ENCODE measurements at regions not wholly inside any gene's neighbourhood (a gene's known extent, or its start where the extent isn't known, plus 50 kb on each side); places are given as distances from the start of the nearest gene placed in this dataset.

GRCh38 chr2:221129657-221130056 lies 442.4 kb downstream of the EPHA4 start:
- Histone ChIP-seq H3K27me3 (ENCODE audit: insufficient read depth, low read length, poor library complexity) (no peaks in the 10 kb centered on the region), H2BK120ac (ENCODE audit: low read depth, low read length) (no peak overlapping the region), H2BK5ac (ENCODE audit: low read length) (no peak overlapping the region), H3K18ac (ENCODE audit: low read length) (no peak overlapping the region), H2BK15ac (replicated peaks; ENCODE audit: low read depth) (no peak overlapping the region), H4K8ac (ENCODE audit: low read depth, low read length) (no peak overlapping the region), H3K4me1 (ENCODE audit: control insufficient read depth, low read depth, low read length) (peaks cover 1% of the 10 kb centered on the region), H3K4ac (ENCODE audit: low read depth, low read length) (no peak overlapping the region), H3K79me1 (ENCODE audit: low read length) (no peaks in the 10 kb centered on the region), H4K5ac (ENCODE audit: low read length) (no peak overlapping the region), H2AK5ac (ENCODE audit: low read length) (no peak overlapping the region), H3K9ac (ENCODE audit: low read length) (no peak overlapping the region), H3K27ac (ENCODE audit: low read depth, low read length) (no peak overlapping the region), H3K36me3 (ENCODE audit: control insufficient read depth, insufficient read depth, low read length) (no peaks in the 10 kb centered on the region), H3K56ac (ENCODE audit: low read length) (no peak overlapping the region), H3K23ac (ENCODE audit: low read length) (no peak overlapping the region), H3K4me2 (ENCODE audit: low read length) (no peak overlapping the region), H3K79me2 (ENCODE audit: control insufficient read depth, insufficient read depth, low read length) (no peaks in the 10 kb centered on the region), H3K4me3 (ENCODE audit: low read length) (no peak overlapping the region)
- no CpG with 5 or more reads among the region's 1 CpG for WGBS (ENCODE audit: extremely low coverage, insufficient coverage, low lambda C conversion rate)
- DNase-seq, result no peak

- H3K4ac ChIP-seq (ENCODE audit: low read depth, low read length), result no peak overlapping the region
- H3K27me3 ChIP-seq (ENCODE audit: insufficient read depth, low read length, poor library complexity), result no peaks in the 10 kb centered on the region
- no peak overlapping the region for H3K4me2 ChIP-seq (ENCODE audit: low read length)
- H2BK120ac ChIP-seq (ENCODE audit: low read depth, low read length), result no peak overlapping the region
- H3K36me3 ChIP-seq (ENCODE audit: control insufficient read depth, insufficient read depth, low read length), result no peaks in the 10 kb centered on the region
- no peak for DNase-seq
- no peak overlapping the region for H4K8ac ChIP-seq (ENCODE audit: low read depth, low read length)
- no peak overlapping the region for H3K18ac ChIP-seq (ENCODE audit: low read length)
- H3K23ac ChIP-seq (ENCODE audit: low read length), result no peak overlapping the region
- H3K4me1 ChIP-seq (ENCODE audit: control insufficient read depth, low read depth, low read length), result no peaks in the 10 kb centered on the region
- no peak overlapping the region for H3K4me3 ChIP-seq (ENCODE audit: low read length)
- no peaks in the 10 kb centered on the region for H3K79me2 ChIP-seq (ENCODE audit: control insufficient read depth, insufficient read depth, low read length)
- no peak overlapping the region for H4K5ac ChIP-seq (ENCODE audit: low read length)
- WGBS (ENCODE audit: extremely low coverage, insufficient coverage, low lambda C conversion rate), result no CpG with 5 or more reads among the region's 1 CpG
- no peak overlapping the region for H2AK5ac ChIP-seq (ENCODE audit: low read length)
- no peak overlapping the region for H3K27ac ChIP-seq (ENCODE audit: low read depth, low read length)
- H2BK15ac ChIP-seq (replicated peaks; ENCODE audit: low read depth), result no peak overlapping the region
- no peak overlapping the region for H3K9ac ChIP-seq (ENCODE audit: low read length)
- no peaks in the 10 kb centered on the region for H3K79me1 ChIP-seq (ENCODE audit: low read length)
- H3K56ac ChIP-seq (ENCODE audit: low read length), result no peak overlapping the region
- no peak overlapping the region for H2BK5ac ChIP-seq (ENCODE audit: low read length)
These were observed 441.7 kb downstream of the EPHA4 start for GRCh38 chr2:221130431-221130830.

- no peak overlapping the region for H3K56ac ChIP-seq (ENCODE audit: low read length)
- H4K5ac ChIP-seq (ENCODE audit: low read length), result no peak overlapping the region
- H3K4me2 ChIP-seq (ENCODE audit: low read length), result no peak overlapping the region
- H3K27me3 ChIP-seq (ENCODE audit: insufficient read depth, low read length, poor library complexity), result no peaks in the 10 kb centered on the region
- H3K36me3 ChIP-seq (ENCODE audit: control insufficient read depth, insufficient read depth, low read length), result no peaks in the 10 kb centered on the region
- no peak overlapping the region for H4K8ac ChIP-seq (ENCODE audit: low read depth, low read length)
- H3K27ac ChIP-seq (ENCODE audit: low read depth, low read length), result no peak overlapping the region
- H3K23ac ChIP-seq (ENCODE audit: low read length), result no peak overlapping the region
- no peaks in the 10 kb centered on the region for H3K79me1 ChIP-seq (ENCODE audit: low read length)
- no peaks in the 10 kb centered on the region for H3K4me1 ChIP-seq (ENCODE audit: control insufficient read depth, low read depth, low read length)
- H2BK15ac ChIP-seq (replicated peaks; ENCODE audit: low read depth), result no peak overlapping the region
- WGBS (ENCODE audit: extremely low coverage, insufficient coverage, low lambda C conversion rate), result no CpG with 5 or more reads among the region's 2 CpGs
- no peak overlapping the region for H3K4ac ChIP-seq (ENCODE audit: low read depth, low read length)
- no peaks in the 10 kb centered on the region for H3K79me2 ChIP-seq (ENCODE audit: control insufficient read depth, insufficient read depth, low read length)
- H2AK5ac ChIP-seq (ENCODE audit: low read length), result no peak overlapping the region
- H2BK120ac ChIP-seq (ENCODE audit: low read depth, low read length), result no peak overlapping the region
- H3K18ac ChIP-seq (ENCODE audit: low read length), result no peak overlapping the region
- no peak overlapping the region for H3K9ac ChIP-seq (ENCODE audit: low read length)
- DNase-seq, result no peak
- H3K4me3 ChIP-seq (ENCODE audit: low read length), result no peak overlapping the region
- H2BK5ac ChIP-seq (ENCODE audit: low read length), result no peak overlapping the region
These were observed 438.2 kb downstream of the EPHA4 start for GRCh38 chr2:221133941-221134340.

- Histone ChIP-seq H3K23ac (ENCODE audit: low read length) (no peak overlapping the region), H3K79me2 (ENCODE audit: control insufficient read depth, insufficient read depth, low read length) (no peaks in the 10 kb centered on the region), H2BK120ac (ENCODE audit: low read depth, low read length) (no peak overlapping the region), H3K79me1 (ENCODE audit: low read length) (no peaks in the 10 kb centered on the region), H3K4ac (ENCODE audit: low read depth, low read length) (no peak overlapping the region), H4K5ac (ENCODE audit: low read length) (no peak overlapping the region), H2BK5ac (ENCODE audit: low read length) (no peak overlapping the region), H3K27me3 (ENCODE audit: insufficient read depth, low read length, poor library complexity) (no peaks in the 10 kb centered on the region), H2BK15ac (replicated peaks; ENCODE audit: low read depth) (no peak overlapping the region), H3K4me1 (ENCODE audit: control insufficient read depth, low read depth, low read length) (no peaks in the 10 kb centered on the region), H2AK5ac (ENCODE audit: low read length) (no peak overlapping the region), H4K8ac (ENCODE audit: low read depth, low read length) (no peak overlapping the region), H3K4me2 (ENCODE audit: low read length) (no peak overlapping the region), H3K4me3 (ENCODE audit: low read length) (no peak overlapping the region), H3K9ac (ENCODE audit: low read length) (no peak overlapping the region), H3K36me3 (ENCODE audit: control insufficient read depth, insufficient read depth, low read length) (no peaks in the 10 kb centered on the region), H3K18ac (ENCODE audit: low read length) (no peak overlapping the region), H3K27ac (ENCODE audit: low read depth, low read length) (no peak overlapping the region), H3K56ac (ENCODE audit: low read length) (no peak overlapping the region)
- no CpG with 5 or more reads among the region's 3 CpGs for WGBS (ENCODE audit: extremely low coverage, insufficient coverage, low lambda C conversion rate)
- DNase-seq, result no peak
These were observed 437.4 kb downstream of the EPHA4 start for GRCh38 chr2:221134718-221135117.

GRCh38 chr2:221135699-221136098 lies 436.4 kb downstream of the EPHA4 start:
- H4K5ac ChIP-seq (ENCODE audit: low read length), result no peak overlapping the region
- no peak overlapping the region for H3K23ac ChIP-seq (ENCODE audit: low read length)
- no peak overlapping the region for H4K8ac ChIP-seq (ENCODE audit: low read depth, low read length)
- no peak overlapping the region for H3K4me2 ChIP-seq (ENCODE audit: low read length)
- H3K4ac ChIP-seq (ENCODE audit: low read depth, low read length), result no peak overlapping the region
- H3K27ac ChIP-seq (ENCODE audit: low read depth, low read length), result no peak overlapping the region
- no peak overlapping the region for H3K4me3 ChIP-seq (ENCODE audit: low read length)
- no peak overlapping the region for H2AK5ac ChIP-seq (ENCODE audit: low read length)
- no peaks in the 10 kb centered on the region for H3K4me1 ChIP-seq (ENCODE audit: control insufficient read depth, low read depth, low read length)
- H3K79me2 ChIP-seq (ENCODE audit: control insufficient read depth, insufficient read depth, low read length), result no peaks in the 10 kb centered on the region
- no peak overlapping the region for H3K9ac ChIP-seq (ENCODE audit: low read length)
- H3K27me3 ChIP-seq (ENCODE audit: insufficient read depth, low read length, poor library complexity), result no peaks in the 10 kb centered on the region
- H3K18ac ChIP-seq (ENCODE audit: low read length), result no peak overlapping the region
- H3K79me1 ChIP-seq (ENCODE audit: low read length), result no peaks in the 10 kb centered on the region
- WGBS (ENCODE audit: extremely low coverage, insufficient coverage, low lambda C conversion rate), result no CpG with 5 or more reads among the region's 1 CpG
- H3K56ac ChIP-seq (ENCODE audit: low read length), result no peak overlapping the region
- H2BK120ac ChIP-seq (ENCODE audit: low read depth, low read length), result no peak overlapping the region
- no peaks in the 10 kb centered on the region for H3K36me3 ChIP-seq (ENCODE audit: control insufficient read depth, insufficient read depth, low read length)
- no peak for DNase-seq
- no peak overlapping the region for H2BK5ac ChIP-seq (ENCODE audit: low read length)
- no peak overlapping the region for H2BK15ac ChIP-seq (replicated peaks; ENCODE audit: low read depth)

GRCh38 chr2:221137385-221137784 lies 434.7 kb downstream of the EPHA4 start:
- no peak overlapping the region for H3K4ac ChIP-seq (ENCODE audit: low read depth, low read length)
- no peak overlapping the region for H4K8ac ChIP-seq (ENCODE audit: low read depth, low read length)
- H3K27me3 ChIP-seq (ENCODE audit: insufficient read depth, low read length, poor library complexity), result no peaks in the 10 kb centered on the region
- H4K5ac ChIP-seq (ENCODE audit: low read length), result no peak overlapping the region
- H2BK5ac ChIP-seq (ENCODE audit: low read length), result no peak overlapping the region
- no peak overlapping the region for H3K4me2 ChIP-seq (ENCODE audit: low read length)
- H3K23ac ChIP-seq (ENCODE audit: low read length), result no peak overlapping the region
- no peak overlapping the region for H3K27ac ChIP-seq (ENCODE audit: low read depth, low read length)
- H3K36me3 ChIP-seq (ENCODE audit: control insufficient read depth, insufficient read depth, low read length), result no peaks in the 10 kb centered on the region
- H2BK15ac ChIP-seq (replicated peaks; ENCODE audit: low read depth), result no peak overlapping the region
- WGBS (ENCODE audit: extremely low coverage, insufficient coverage, low lambda C conversion rate), result no CpG with 5 or more reads among the region's 2 CpGs
- H3K79me1 ChIP-seq (ENCODE audit: low read length), result no peaks in the 10 kb centered on the region
- no peak overlapping the region for H3K4me3 ChIP-seq (ENCODE audit: low read length)
- H3K4me1 ChIP-seq (ENCODE audit: control insufficient read depth, low read depth, low read length), result no peaks in the 10 kb centered on the region
- no peak overlapping the region for H2BK120ac ChIP-seq (ENCODE audit: low read depth, low read length)
- no peak overlapping the region for H3K56ac ChIP-seq (ENCODE audit: low read length)
- no peak for DNase-seq
- no peaks in the 10 kb centered on the region for H3K79me2 ChIP-seq (ENCODE audit: control insufficient read depth, insufficient read depth, low read length)
- H3K18ac ChIP-seq (ENCODE audit: low read length), result no peak overlapping the region
- no peak overlapping the region for H3K9ac ChIP-seq (ENCODE audit: low read length)
- no peak overlapping the region for H2AK5ac ChIP-seq (ENCODE audit: low read length)

All from mesendoderm (in vitro differentiated cells).